ENCODE measurements at regions not wholly inside any gene's neighbourhood (a gene's known extent, or its start where the extent isn't known, plus 50 kb on each side); places are given as distances from the start of the nearest gene placed in this dataset.

- TF ChIP-seq CTCF (IDR thresholded peaks at IDR 0.05), result no peak
- DNase-seq (no peak), ATAC-seq (no peak)
- Histone ChIP-seq H3K4me3 (no peak overlapping the region), H3K36me3 (no peaks in the 10 kb centered on the region), H3K9me3 (no peaks in the 10 kb centered on the region), H3K4me1 (no peaks in the 10 kb centered on the region), H3K27me3 (ENCODE audit: low read depth) (no peaks in the 10 kb centered on the region), H3K27ac (no peak overlapping the region)
- intact Hi-C loops (cut with DNase I), result no loop called here
Measured at GRCh38 chr7:121638286-121638685, 234.7 kb upstream of the PTPRZ1 start.

- Histone ChIP-seq H3K9me3 (no peaks in the 10 kb centered on the region), H3K4me1 (no peaks in the 10 kb centered on the region)
- no peak for ATAC-seq
Measured at GRCh38 chr7:121634356-121634755, 238.2 kb upstream of the FAM3C start.

GRCh38 chr7:121633186-121633585 is 237.1 kb upstream of the FAM3C start:
- DNase-seq (no peak), ATAC-seq (no peak)
- no peaks in the 10 kb centered on the region for H3K9me3 ChIP-seq
- no peaks in the 10 kb centered on the region for H3K4me1 ChIP-seq
- H3K36me3 ChIP-seq, result no peaks in the 10 kb centered on the region
- TF ChIP-seq CTCF (IDR thresholded peaks at IDR 0.05), result no peak
- H3K4me3 ChIP-seq, result no peak overlapping the region
- H3K27ac ChIP-seq, result no peak overlapping the region
- no peaks in the 10 kb centered on the region for H3K27me3 ChIP-seq (ENCODE audit: low read depth)
- intact Hi-C loops (cut with DNase I), result no loop called here

More at GRCh38 chr7:121634356-121634755, 238.2 kb upstream of the FAM3C start:
- no peaks in the 10 kb centered on the region for H3K36me3 ChIP-seq
- no peak for TF ChIP-seq CTCF (IDR thresholded peaks at IDR 0.05)
- H3K4me3 ChIP-seq, result no peak overlapping the region
- H3K27ac ChIP-seq, result no peak overlapping the region
- H3K27me3 ChIP-seq (ENCODE audit: low read depth), result no peaks in the 10 kb centered on the region
- no peak for DNase-seq
- intact Hi-C loops (cut with DNase I), result no loop called here

- Histone ChIP-seq H3K4me3 (no peak overlapping the region), H3K4me1 (no peaks in the 10 kb centered on the region), H3K36me3 (no peaks in the 10 kb centered on the region), H3K9me3 (no peaks in the 10 kb centered on the region), H3K27ac (no peak overlapping the region), H3K27me3 (ENCODE audit: low read depth) (no peaks in the 10 kb centered on the region)
- DNase-seq, result no peak
- no peak for ATAC-seq
- intact Hi-C loops (cut with DNase I), result no loop called here
- TF ChIP-seq CTCF (IDR thresholded peaks at IDR 0.05), result no peak
Measured at GRCh38 chr7:121624958-121625357, 228.8 kb upstream of the FAM3C start.

GRCh38 chr7:121623130-121623872 is 227.2 kb upstream of the FAM3C start:
- no peak overlapping the region for H3K27ac ChIP-seq
- no peaks in the 10 kb centered on the region for H3K36me3 ChIP-seq
- intact Hi-C loops (cut with DNase I), result no loop called here
- no peaks in the 10 kb centered on the region for H3K9me3 ChIP-seq
- ATAC-seq (no peak), DNase-seq (no peak)
- TF ChIP-seq CTCF (IDR thresholded peaks at IDR 0.05), result no peak
- H3K4me3 ChIP-seq, result no peak overlapping the region
- H3K4me1 ChIP-seq, result no peaks in the 10 kb centered on the region
- no peaks in the 10 kb centered on the region for H3K27me3 ChIP-seq (ENCODE audit: low read depth)

Measured in lower lobe of right lung (tissue), 2 donors.